M059J (cell line): ENCODE measurements at regions not wholly inside any gene's neighbourhood (a gene's known extent, or its start where the extent isn't known, plus 50 kb on each side); places are given as distances from the start of the nearest gene placed in this dataset.
"Not testable (repeated sequence)": the region's sequence is repeated elsewhere in the genome, so short reads cannot be mapped to it uniquely, and the experiment has no call there.

Experiments
- DNase-seq: peaks from one replicate; pipeline ENCODE4 v3.0.0-alpha.2; 2012; ENCODE audit warnings: low read depth

GRCh38 chr20:48381353-48382120 lies 446.3 kb downstream of the PREX1 start:
- DNase-seq: no peak

- no peak for DNase-seq
Measured at GRCh38 chr20:48380661-48381060, 447.1 kb downstream of the PREX1 start.

- DNase-seq: no peak
Measured at GRCh38 chr20:48378976-48379675, 448.7 kb downstream of the PREX1 start.

- DNase-seq: no peak
Measured at GRCh38 chr20:48377940-48378339, 449.9 kb downstream of the PREX1 start.

GRCh38 chr20:48375804-48376203 lies 452.0 kb downstream of the PREX1 start:
- DNase-seq: no peak

- DNase-seq: no peak
Measured at GRCh38 chr20:48374991-48375595, 452.7 kb downstream of the PREX1 start.

- DNase-seq: peak; percentile 83
Measured at GRCh38 chr20:48374031-48374907, 453.5 kb downstream of the PREX1 start.

- DNase-seq: no peak
Measured at GRCh38 chr20:48373555-48373934, 454.3 kb downstream of the PREX1 start.

- not testable (repeated sequence) for DNase-seq
Measured at GRCh38 chr20:48372851-48373554, 454.8 kb downstream of the PREX1 start.

- DNase-seq: no peak
Measured at GRCh38 chr20:48371211-48371610, 456.6 kb downstream of the PREX1 start.

GRCh38 chr20:48368580-48369021 lies 459.2 kb downstream of the PREX1 start:
- not testable (repeated sequence) for DNase-seq

- not testable (repeated sequence) for DNase-seq
Measured at GRCh38 chr20:48367541-48368358, 460.0 kb downstream of the PREX1 start.

- no peak for DNase-seq
Measured at GRCh38 chr20:48366230-48366629, 461.6 kb downstream of the PREX1 start.

GRCh38 chr20:48364688-48365421 lies 462.9 kb downstream of the PREX1 start:
- DNase-seq: no peak

GRCh38 chr20:48364055-48364454 lies 463.7 kb downstream of the PREX1 start:
- DNase-seq: no peak

GRCh38 chr20:48360342-48360975 lies 467.3 kb downstream of the PREX1 start:
- no peak for DNase-seq

GRCh38 chr20:48359692-48360341 lies 468.0 kb downstream of the PREX1 start:
- no peak for DNase-seq

GRCh38 chr20:48359055-48359390 lies 468.8 kb downstream of the PREX1 start:
- DNase-seq: not testable (repeated sequence)
